ENCODE measurements at regions not wholly inside any gene's neighbourhood (a gene's known extent, or its start where the extent isn't known, plus 50 kb on each side); places are given as distances from the start of the nearest gene placed in this dataset.
"Not testable (repeated sequence)": the region's sequence is repeated elsewhere in the genome, so short reads cannot be mapped to it uniquely, and the experiment has no call there.

GRCh38 chr6:127406722-127407121 lies 52.5 kb downstream of the KIAA0408 start:
- DNase-seq, result not testable (repeated sequence)

- no peak for DNase-seq
These were observed 53.1 kb downstream of the KIAA0408 start for GRCh38 chr6:127406122-127406521.

GRCh38 chr6:127404594-127405178 lies 54.5 kb downstream of the KIAA0408 start:
- DNase-seq, result peak; percentile 56

GRCh38 chr6:127404133-127404532 lies 55.1 kb downstream of the KIAA0408 start:
- no peak for DNase-seq

- DNase-seq, result peak; percentile 50
These were observed 55.6 kb downstream of the KIAA0408 start for GRCh38 chr6:127403636-127404035.

GRCh38 chr6:127402890-127403617 lies 56.1 kb downstream of the KIAA0408 start:
- DNase-seq, result no peak

GRCh38 chr6:127397729-127398630 lies 54.6 kb upstream of the ECHDC1 start:
- peak; percentile 42 for DNase-seq

GRCh38 chr6:127397171-127397597 lies 53.8 kb upstream of the ECHDC1 start:
- DNase-seq, result not testable (repeated sequence)
